ENCODE measurements at regions not wholly inside any gene's neighbourhood (a gene's known extent, or its start where the extent isn't known, plus 50 kb on each side); places are given as distances from the start of the nearest gene placed in this dataset.

DNA sequence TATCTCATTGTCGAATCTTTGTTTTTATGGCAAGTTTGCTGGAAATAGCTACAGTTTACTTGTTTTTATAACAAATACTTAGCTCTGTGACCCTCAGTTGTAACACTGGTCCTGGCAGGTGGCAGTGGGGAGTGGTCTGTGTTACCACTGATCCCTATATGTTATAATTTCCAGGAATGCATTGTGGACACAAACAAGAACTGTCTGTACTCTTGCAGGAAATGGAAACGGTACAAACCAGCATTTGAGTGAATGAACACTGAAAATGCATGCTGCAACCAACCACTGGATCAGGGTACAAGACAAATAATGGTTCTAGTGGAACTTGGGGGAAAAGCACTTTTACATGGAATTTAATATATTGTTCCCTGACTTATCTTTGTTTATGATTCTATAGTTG is 66.5 kb upstream of the PJA2 start:
- 65 to 82% (median 69%) methylated on average over 2 of the region's 2 CpGs for WGBS, 5 donors
- intact Hi-C loops (cut with DNase I; ENCODE audit: low total_unique reads) = no loop called here

DNA sequence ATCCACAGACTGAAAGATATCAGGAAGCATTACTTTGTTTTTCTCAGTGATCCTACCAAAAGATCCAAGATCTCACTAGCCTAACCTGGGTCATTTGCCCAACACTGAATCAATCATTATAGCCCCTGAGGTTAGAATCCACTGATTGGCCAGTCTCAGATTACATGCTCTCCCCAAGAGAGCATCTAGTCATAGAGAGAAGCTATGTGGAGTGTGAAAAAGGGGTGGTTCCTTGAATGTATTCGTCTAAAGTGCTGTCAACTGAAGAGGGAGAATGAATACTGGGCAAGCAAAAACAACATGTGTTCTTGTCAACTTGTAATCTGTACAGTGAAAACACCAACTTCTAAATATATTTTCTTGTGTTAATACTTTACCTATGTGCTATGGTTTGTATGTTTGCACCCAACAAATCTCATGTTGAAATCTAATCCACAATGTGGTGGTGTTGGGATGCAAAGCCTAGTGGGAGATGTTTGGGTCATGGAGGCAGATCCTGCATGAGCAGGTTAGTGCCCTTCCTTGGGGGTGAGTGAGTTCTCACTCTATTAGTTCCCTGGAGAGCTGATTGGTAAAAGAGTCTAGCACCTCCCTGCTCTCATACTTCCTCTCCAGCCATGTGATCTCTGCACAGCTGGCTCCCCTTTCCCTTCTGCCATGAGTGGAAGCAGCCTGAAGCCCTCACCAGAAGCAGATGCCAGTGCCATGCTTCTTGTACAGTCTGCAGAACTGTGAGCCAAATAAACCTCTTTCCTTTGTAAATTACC is 60.3 kb upstream of the PJA2 start:
- Histone ChIP-seq H3K4me1 (peaks cover 0 to 12% (median 6%) of the 10 kb centered on the region in 6 donors), H3K36me3 (no peaks in the 10 kb centered on the region), H3K9me3 (no peaks in the 10 kb centered on the region), H3K27me3 (replicated peaks in 1 of 7) (no peaks in the 10 kb centered on the region), H3K27ac (no peak overlapping the region), H3K4me3 (no peak overlapping the region)
- intact Hi-C loops (cut with DNase I; ENCODE audit: low total_unique reads) = no loop called here
- TF ChIP-seq POLR2A (IDR thresholded peaks at IDR 0.05) (no peak), POLR2AphosphoS5 (IDR thresholded peaks at IDR 0.05) (no peak)
- TF ChIP-seq, protein P1, sequence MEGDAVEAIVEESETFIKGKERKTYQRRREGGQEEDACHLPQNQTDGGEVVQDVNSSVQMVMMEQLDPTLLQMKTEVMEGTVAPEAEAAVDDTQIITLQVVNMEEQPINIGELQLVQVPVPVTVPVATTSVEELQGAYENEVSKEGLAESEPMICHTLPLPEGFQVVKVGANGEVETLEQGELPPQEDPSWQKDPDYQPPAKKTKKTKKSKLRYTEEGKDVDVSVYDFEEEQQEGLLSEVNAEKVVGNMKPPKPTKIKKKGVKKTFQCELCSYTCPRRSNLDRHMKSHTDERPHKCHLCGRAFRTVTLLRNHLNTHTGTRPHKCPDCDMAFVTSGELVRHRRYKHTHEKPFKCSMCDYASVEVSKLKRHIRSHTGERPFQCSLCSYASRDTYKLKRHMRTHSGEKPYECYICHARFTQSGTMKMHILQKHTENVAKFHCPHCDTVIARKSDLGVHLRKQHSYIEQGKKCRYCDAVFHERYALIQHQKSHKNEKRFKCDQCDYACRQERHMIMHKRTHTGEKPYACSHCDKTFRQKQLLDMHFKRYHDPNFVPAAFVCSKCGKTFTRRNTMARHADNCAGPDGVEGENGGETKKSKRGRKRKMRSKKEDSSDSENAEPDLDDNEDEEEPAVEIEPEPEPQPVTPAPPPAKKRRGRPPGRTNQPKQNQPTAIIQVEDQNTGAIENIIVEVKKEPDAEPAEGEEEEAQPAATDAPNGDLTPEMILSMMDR (IDR thresholded peaks at IDR 0.05 in 8 of 11, conservative IDR thresholded peaks at IDR 0.05 in 3 of 11) = no peak
- no peak for DNase-seq
- WGBS, 5 donors = 56 to 87% (median 74%) methylated on average over 1 of the region's 1 CpG

More for the DNA sequence above, 66.5 kb upstream of the PJA2 start:
- H3K36me3 ChIP-seq = no peaks in the 10 kb centered on the region
- no peaks in the 10 kb centered on the region for H3K9me3 ChIP-seq
- no peak for DNase-seq
- H3K4me3 ChIP-seq = no peak overlapping the region
- H3K4me1 ChIP-seq = no peaks in the 10 kb centered on the region
- no peak overlapping the region for H3K27ac ChIP-seq
- H3K27me3 ChIP-seq (replicated peaks in 1 of 7) = no peaks in the 10 kb centered on the region
- TF ChIP-seq, protein P1 (IDR thresholded peaks at IDR 0.05 in 8 of 11, conservative IDR thresholded peaks at IDR 0.05 in 3 of 11) = no peak
- TF ChIP-seq POLR2AphosphoS5 (IDR thresholded peaks at IDR 0.05) (no peak), POLR2A (IDR thresholded peaks at IDR 0.05) (no peak)

DNA sequence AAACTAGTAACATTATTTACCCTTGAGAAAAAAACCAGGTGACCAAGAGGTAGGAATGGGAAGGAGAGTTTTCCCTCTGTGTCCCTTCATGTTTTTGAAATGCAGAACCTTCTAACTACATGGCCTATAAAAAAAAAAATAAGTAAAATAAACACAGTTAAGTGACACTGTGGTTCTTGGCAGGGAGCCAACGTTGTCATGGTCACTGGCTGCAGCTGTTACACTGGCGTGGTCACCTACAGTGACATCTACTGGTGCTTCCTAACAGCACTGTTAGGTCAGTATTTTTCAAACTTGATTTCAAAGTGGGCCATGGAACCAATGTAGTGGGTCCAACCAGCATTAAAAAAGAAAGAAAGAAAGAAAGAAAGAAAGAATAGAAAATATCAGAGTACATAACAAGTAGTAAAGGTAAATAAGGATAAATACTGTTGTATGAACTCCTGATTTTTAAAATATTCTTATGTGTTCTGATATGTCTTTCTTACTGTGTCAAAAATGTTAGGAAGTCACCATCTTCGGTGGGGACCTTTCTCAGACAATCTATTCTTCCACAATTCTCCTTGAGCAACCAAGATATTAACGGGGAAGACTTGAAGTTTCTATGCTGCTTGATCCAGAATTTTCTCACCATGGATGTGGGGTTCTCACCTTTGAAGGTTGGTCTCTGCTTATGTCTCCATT is 59.1 kb upstream of the PJA2 start:
- H3K27ac ChIP-seq = no peak overlapping the region
- DNase-seq = peak; percentile 96
- H3K36me3 ChIP-seq = no peaks in the 10 kb centered on the region
- no peak overlapping the region for H3K4me3 ChIP-seq
- WGBS, 5 donors = 35 to 40% (median 35%) methylated on average over 4 of the region's 4 CpGs
- intact Hi-C loops (cut with DNase I; ENCODE audit: low total_unique reads) = no loop called here
- H3K4me1 ChIP-seq = peaks cover 0 to 12% (median 6%) of the 10 kb centered on the region in 6 donors
- no peaks in the 10 kb centered on the region for H3K9me3 ChIP-seq
- no peaks in the 10 kb centered on the region for H3K27me3 ChIP-seq (replicated peaks in 1 of 7)
- peak in 1 of 3 donors; percentile 94 for TF ChIP-seq POLR2AphosphoS5 (IDR thresholded peaks at IDR 0.05)
- TF ChIP-seq, protein P1 (IDR thresholded peaks at IDR 0.05 in 8 of 11, conservative IDR thresholded peaks at IDR 0.05 in 3 of 11) = peak; percentile 19 to 81 (median 65)
- no peak for TF ChIP-seq POLR2A (IDR thresholded peaks at IDR 0.05)

DNA sequence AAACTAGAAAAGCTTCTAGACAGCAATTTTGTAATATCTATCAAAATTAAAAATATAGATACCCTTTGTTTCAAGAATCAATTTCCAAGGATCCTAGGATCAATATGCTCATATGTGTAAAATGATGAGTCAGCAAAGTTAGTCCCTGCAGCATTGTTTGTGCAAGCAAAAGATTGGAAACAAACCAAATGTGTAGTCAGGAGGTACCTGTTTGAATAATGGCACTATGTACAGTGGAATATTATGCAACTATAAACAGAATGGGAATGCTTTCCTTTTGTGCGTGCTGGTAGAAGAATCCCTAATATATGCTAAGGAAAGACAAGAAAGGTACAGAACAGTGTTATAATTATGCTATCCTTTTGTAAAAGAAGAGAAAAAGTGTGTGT is 58.5 kb upstream of the PJA2 start:
- DNase-seq = no peak
- Histone ChIP-seq H3K4me1 (peaks cover 0 to 12% (median 6%) of the 10 kb centered on the region in 6 donors), H3K36me3 (no peaks in the 10 kb centered on the region), H3K27me3 (replicated peaks in 1 of 7) (no peaks in the 10 kb centered on the region), H3K27ac (no peak overlapping the region), H3K4me3 (no peak overlapping the region), H3K9me3 (no peaks in the 10 kb centered on the region)
- 92 to 97% (median 94%) methylated on average over 1 of the region's 1 CpG for WGBS, 5 donors
- intact Hi-C loops (cut with DNase I; ENCODE audit: low total_unique reads) = no loop called here
- no peak for TF ChIP-seq POLR2A (IDR thresholded peaks at IDR 0.05)
- no peak for TF ChIP-seq POLR2AphosphoS5 (IDR thresholded peaks at IDR 0.05)
- TF ChIP-seq, protein P1 (IDR thresholded peaks at IDR 0.05 in 8 of 11, conservative IDR thresholded peaks at IDR 0.05 in 3 of 11) = no peak

All from spleen (tissue), 11 donors.